Esophagus (tissue), 2 donors: ENCODE measurements at regions not wholly inside any gene's neighbourhood (a gene's known extent, or its start where the extent isn't known, plus 50 kb on each side); places are given as distances from the start of the nearest gene placed in this dataset.

Source experiments
- H3K27ac ChIP-seq, 2 donors: one replicate each; pipeline ENCODE4 v1.5.1; 2013; ENCODE audit warnings: low read depth in 2 of 2, mild to moderate bottlenecking in 2 of 2, inconsistent platforms in 1 of 2, low read length in 1 of 2, moderate library complexity in 1 of 2
- H3K27me3 ChIP-seq, 2 donors: one replicate each; pipeline ENCODE4 v1.6.1; 2013; ENCODE audit warnings: low read length in 2 of 2, control low read depth in 1 of 2, mild to moderate bottlenecking in 1 of 2; ENCODE audit not compliant: insufficient read depth in 2 of 2, control insufficient read depth in 1 of 2
- H3K36me3 ChIP-seq, 2 donors: one replicate each; pipeline ENCODE4 v1.6.1; 2013; ENCODE audit warnings: low read length in 1 of 2; ENCODE audit not compliant: control insufficient read depth in 2 of 2, insufficient read depth in 2 of 2
- H3K4me1 ChIP-seq, 2 donors: one replicate each; pipeline ENCODE4 v1.6.1; 2013; ENCODE audit warnings: low read length in 1 of 2; ENCODE audit not compliant: control insufficient read depth in 2 of 2, insufficient read depth in 2 of 2
- H3K4me3 ChIP-seq, 2 donors: one replicate each; pipeline ENCODE4 v1.5.1; 2013; ENCODE audit warnings: low read length in 2 of 2, mild to moderate bottlenecking in 2 of 2, low read depth in 1 of 2, moderate library complexity in 1 of 2
- H3K9me3 ChIP-seq, 2 donors: one replicate each; pipeline ENCODE4 v1.6.1; 2013; ENCODE audit warnings: mild to moderate bottlenecking in 2 of 2, low read depth in 1 of 2, low read length in 1 of 2, moderate library complexity in 1 of 2; ENCODE audit not compliant: control insufficient read depth in 2 of 2, insufficient read depth in 1 of 2
- WGBS, 2 donors: extraction: QIAGEN DNeasy Blood & Tissue Kit; methylation state at CpG; one replicate each; pipeline ENCODE4 v1.1.7; 2013; 5-methylcytosine and 5-hydroxymethylcytosine counted together
- donor health status: healthy with polysubstance abuse.
- donor health status: Bipolar disorder and iron deficiency.

- 63% methylated on average over 1 of the region's 1 CpG; no CpG with 5 or more reads in 1 of the 2 donors for WGBS, 2 donors
- Histone ChIP-seq H3K36me3 (no peaks in the 10 kb centered on the region), H3K4me1 (no peaks in the 10 kb centered on the region)
Measured at GRCh38 chrY:7932424-7932823, 1020.9 kb upstream of the AMELY start.

GRCh38 chrY:7929866-7930265 lies 1018.3 kb upstream of the AMELY start:
- H3K4me1 ChIP-seq = no peaks in the 10 kb centered on the region
- H3K27me3 ChIP-seq = no peaks in the 10 kb centered on the region
- no peaks in the 10 kb centered on the region for H3K9me3 ChIP-seq
- no peak overlapping the region for H3K4me3 ChIP-seq
- no peaks in the 10 kb centered on the region for H3K36me3 ChIP-seq
- WGBS, 2 donors = 97% methylated on average over 1 of the region's 1 CpG; no CpG with 5 or more reads in 1 of the 2 donors
- H3K27ac ChIP-seq = no peak overlapping the region

More at GRCh38 chrY:7932424-7932823, 1020.9 kb upstream of the AMELY start:
- Histone ChIP-seq H3K27ac (no peak overlapping the region), H3K9me3 (no peaks in the 10 kb centered on the region), H3K4me3 (no peak overlapping the region), H3K27me3 (no peaks in the 10 kb centered on the region)

GRCh38 chrY:7924059-7924458 lies 1012.5 kb upstream of the AMELY start:
- no peaks in the 10 kb centered on the region for H3K4me1 ChIP-seq
- WGBS, 2 donors = 79 to 83% methylated on average over 2 of the region's 2 CpGs
- H3K27ac ChIP-seq = no peak overlapping the region
- no peaks in the 10 kb centered on the region for H3K36me3 ChIP-seq
- H3K4me3 ChIP-seq = no peak overlapping the region
- no peaks in the 10 kb centered on the region for H3K9me3 ChIP-seq
- H3K27me3 ChIP-seq = no peaks in the 10 kb centered on the region

- no peaks in the 10 kb centered on the region for H3K36me3 ChIP-seq
- H3K27me3 ChIP-seq = no peaks in the 10 kb centered on the region
- no peaks in the 10 kb centered on the region for H3K9me3 ChIP-seq
- no peaks in the 10 kb centered on the region for H3K4me1 ChIP-seq
- no peak overlapping the region for H3K4me3 ChIP-seq
- no peak overlapping the region for H3K27ac ChIP-seq
Measured at GRCh38 chrY:7923476-7924017, 1012.0 kb upstream of the AMELY start.

GRCh38 chrY:7920382-7920781 lies 1008.8 kb upstream of the AMELY start:
- H3K4me3 ChIP-seq = no peak overlapping the region
- H3K9me3 ChIP-seq = no peaks in the 10 kb centered on the region
- 100% methylated on average over 2 of the region's 2 CpGs for WGBS, 2 donors
- no peaks in the 10 kb centered on the region for H3K36me3 ChIP-seq
- no peaks in the 10 kb centered on the region for H3K27me3 ChIP-seq
- no peak overlapping the region for H3K27ac ChIP-seq
- no peaks in the 10 kb centered on the region for H3K4me1 ChIP-seq

- Histone ChIP-seq H3K4me1 (no peaks in the 10 kb centered on the region), H3K27ac (no peak overlapping the region), H3K4me3 (no peak overlapping the region), H3K9me3 (no peaks in the 10 kb centered on the region), H3K27me3 (no peaks in the 10 kb centered on the region), H3K36me3 (no peaks in the 10 kb centered on the region)
- WGBS, 2 donors = 65 to 90% methylated on average over 2 to 3 of the region's 3 CpGs
Measured at GRCh38 chrY:7888506-7888905, 977.0 kb upstream of the AMELY start.

- H3K4me3 ChIP-seq = no peak overlapping the region
- H3K27ac ChIP-seq = no peak overlapping the region
- no peaks in the 10 kb centered on the region for H3K36me3 ChIP-seq
- no peaks in the 10 kb centered on the region for H3K4me1 ChIP-seq
- no peaks in the 10 kb centered on the region for H3K9me3 ChIP-seq
- H3K27me3 ChIP-seq = no peaks in the 10 kb centered on the region
- WGBS, 2 donors = 50% methylated on average over 3 of the region's 3 CpGs; no CpG with 5 or more reads in 1 of the 2 donors
Measured at GRCh38 chrY:7881696-7882095, 970.1 kb upstream of the AMELY start.

GRCh38 chrY:7879245-7879644 lies 967.7 kb upstream of the AMELY start:
- no peaks in the 10 kb centered on the region for H3K36me3 ChIP-seq
- H3K9me3 ChIP-seq = no peaks in the 10 kb centered on the region
- no peaks in the 10 kb centered on the region for H3K27me3 ChIP-seq
- H3K4me3 ChIP-seq = no peak overlapping the region
- no peak overlapping the region for H3K27ac ChIP-seq
- 83 to 92% methylated on average over 1 to 4 of the region's 4 CpGs for WGBS, 2 donors
- no peaks in the 10 kb centered on the region for H3K4me1 ChIP-seq

GRCh38 chrY:7878719-7879118 lies 967.2 kb upstream of the AMELY start:
- 92% methylated on average over 1 of the region's 1 CpG; no CpG with 5 or more reads in 1 of the 2 donors for WGBS, 2 donors
- no peaks in the 10 kb centered on the region for H3K36me3 ChIP-seq

GRCh38 chrY:7877458-7877857 lies 965.9 kb upstream of the AMELY start:
- no peaks in the 10 kb centered on the region for H3K4me1 ChIP-seq
- no peak overlapping the region for H3K4me3 ChIP-seq
- no peaks in the 10 kb centered on the region for H3K27me3 ChIP-seq
- no peaks in the 10 kb centered on the region for H3K9me3 ChIP-seq
- H3K27ac ChIP-seq = no peak overlapping the region
- no peaks in the 10 kb centered on the region for H3K36me3 ChIP-seq
- WGBS, 2 donors = 54 to 90% methylated on average over 2 of the region's 2 CpGs

More at GRCh38 chrY:7878719-7879118, 967.2 kb upstream of the AMELY start:
- no peaks in the 10 kb centered on the region for H3K27me3 ChIP-seq
- no peaks in the 10 kb centered on the region for H3K9me3 ChIP-seq
- H3K4me3 ChIP-seq = no peak overlapping the region
- H3K27ac ChIP-seq = no peak overlapping the region
- H3K4me1 ChIP-seq = no peaks in the 10 kb centered on the region
